PC-3 (cell line): ENCODE measurements at regions not wholly inside any gene's neighbourhood (a gene's known extent, or its start where the extent isn't known, plus 50 kb on each side); places are given as distances from the start of the nearest gene placed in this dataset.

Source experiments
- ATAC-seq: fragments of 200-7000 bp; cut with Tn5 transposase; 2 replicates; pipeline ENCODE4 v1.9.1; 2020; ENCODE audit warnings: mild to moderate bottlenecking, moderate library complexity
- BruUV-seq: library from RNA; stranded (reverse); fragments of 400-500 nt; replicated peaks from 2 replicates; lab custom pipeline; 2021; lab: Mats Ljungman, UMichigan
- CTCF ChIA-PET: fragments of 300-600 bp; sonication (Branson Sonifier 250); formaldehyde crosslinking; loops from one replicate; lab custom pipeline; 2022; ENCODE audit warnings: antibody characterized with exemption; lab: Charles Lee
- POLR2A ChIA-PET: fragments of 300-600 bp; sonication (Branson Sonifier 250); formaldehyde crosslinking; loops from one replicate; lab custom pipeline; 2022; ENCODE audit warnings: antibody characterized with exemption; ENCODE audit not compliant: unreplicated experiment; lab: Charles Lee
- DNase-seq: peaks from one replicate; pipeline ENCODE4 v3.0.0-alpha.2; 2015
- H2AFZ ChIP-seq: fragments of 300-600 bp; sonication (generic); 2 replicates; pipeline ENCODE4 v1.6.0; 2016; ENCODE audit warnings: antibody characterized with exemption, low read length
- H3F3A ChIP-seq: fragments of 300-600 bp; sonication (generic); one replicate; pipeline ENCODE4 v1.6.0; 2017; ENCODE audit warnings: antibody characterized with exemption, low read length, control low read depth, mild to moderate bottlenecking; ENCODE audit not compliant: unreplicated experiment
- H3K27ac ChIP-seq: fragments of 300-600 bp; sonication (generic); 2 replicates; pipeline ENCODE4 v1.5.1; 2016; ENCODE audit warnings: mild to moderate bottlenecking, low read length
- H3K27me3 ChIP-seq: fragments of 300-600 bp; sonication (generic); 2 replicates; pipeline ENCODE4 v1.6.1; 2016; ENCODE audit warnings: low read length, mixed read lengths
- H3K36me3 ChIP-seq: fragments of 300-600 bp; sonication (generic); 2 replicates; pipeline ENCODE4 v1.6.1; 2016; ENCODE audit warnings: low read depth, mixed run types, low read length, mixed read lengths
- H3K4me1 ChIP-seq: fragments of 300-600 bp; sonication (generic); 2 replicates; pipeline ENCODE4 v1.5.1; 2016; ENCODE audit warnings: low read length; ENCODE audit not compliant: insufficient read depth
- H3K4me2 ChIP-seq: fragments of 300-600 bp; sonication (generic); 2 replicates; pipeline ENCODE4 v1.6.0; 2016; ENCODE audit warnings: low read length
- H3K4me3 ChIP-seq: fragments of 300-600 bp; sonication (generic); 2 replicates; pipeline ENCODE4 v1.5.1; 2016; ENCODE audit warnings: mild to moderate bottlenecking, low read length, mixed read lengths
- H3K79me2 ChIP-seq: fragments of 300-600 bp; sonication (generic); 2 replicates; pipeline ENCODE4 v1.6.1; 2017; ENCODE audit warnings: low read length, mixed read lengths
- H3K9ac ChIP-seq: fragments of 300-600 bp; sonication (generic); 2 replicates; pipeline ENCODE4 v1.6.0; 2016; ENCODE audit warnings: mild to moderate bottlenecking, low read length
- H3K9me2 ChIP-seq: fragments of 300-600 bp; sonication (generic); replicated peaks from 2 replicates; pipeline ENCODE4 v1.6.1; 2016; ENCODE audit warnings: mixed run types, low read length, mixed read lengths
- H3K9me3 ChIP-seq: fragments of 300-600 bp; sonication (generic); 2 replicates; pipeline ENCODE4 v1.6.1; 2016; ENCODE audit warnings: low read length, mixed read lengths
- H4K20me1 ChIP-seq: fragments of 300-600 bp; sonication (generic); 2 replicates; pipeline ENCODE4 v1.6.1; 2016; ENCODE audit warnings: low read length, mixed read lengths
- CTCF ChIP-seq: fragments of 300-600 bp; sonication (generic); conservative IDR thresholded peaks from 2 replicates; pipeline ENCODE4 v1.5.1; 2017; ENCODE audit warnings: antibody characterized with exemption, low read depth, mild to moderate bottlenecking, low read length
- EZH2 ChIP-seq: fragments of 300-600 bp; sonication (generic); IDR thresholded peaks from one replicate; pipeline ENCODE4 v1.6.1; 2017; ENCODE audit warnings: antibody characterized with exemption, mild to moderate bottlenecking, low read length; ENCODE audit not compliant: unreplicated experiment
- EZH2phosphoT487 ChIP-seq: fragments of 300-600 bp; sonication (generic); IDR thresholded peaks from 2 replicates; pipeline ENCODE4 v1.6.1; 2018; ENCODE audit warnings: mild to moderate bottlenecking, antibody characterized with exemption, low read length, borderline replicate concordance
- intact Hi-C: fragments of 100-400 bp; cut with micrococcal nuclease; formaldehyde crosslinking; loops from 2 replicates; pipeline ENCODE4 v1.9.0; 2023

- H3K9me3 ChIP-seq, result no peaks in the 10 kb centered on the region
- no peak overlapping the region for H3K4me2 ChIP-seq
- H3K4me3 ChIP-seq, result no peak overlapping the region
- no peak overlapping the region for H3K9ac ChIP-seq
- TF ChIP-seq EZH2 (no peak), EZH2phosphoT487 (no peak), CTCF (no peak)
- no TSS peak for BruUV-seq
- no peak overlapping the region for H3K27ac ChIP-seq
- H3K27me3 ChIP-seq, result no peaks in the 10 kb centered on the region
- ATAC-seq, result no peak
- H2AFZ ChIP-seq, result no peak overlapping the region
- ChIA-PET CTCF (no interaction called here), POLR2A (no interaction called here)
- H3K36me3 ChIP-seq, result no peaks in the 10 kb centered on the region
- no peaks in the 10 kb centered on the region for H3K9me2 ChIP-seq
- H3K79me2 ChIP-seq, result no peaks in the 10 kb centered on the region
- no peak for DNase-seq
- intact Hi-C loops, result no loop called here
- H4K20me1 ChIP-seq, result no peaks in the 10 kb centered on the region
- H3F3A ChIP-seq, result no peaks in the 10 kb centered on the region
- peaks cover 20% of the 10 kb centered on the region for H3K4me1 ChIP-seq
Measured at GRCh38 chr20:10724449-10725173, 50.8 kb upstream of the JAG1 start.

GRCh38 chr20:10728873-10729670 lies 55.3 kb upstream of the JAG1 start:
- no peak overlapping the region for H3K27ac ChIP-seq
- H3K36me3 ChIP-seq, result no peaks in the 10 kb centered on the region
- no peak overlapping the region for H2AFZ ChIP-seq
- intact Hi-C loops, result no loop called here
- H4K20me1 ChIP-seq, result no peaks in the 10 kb centered on the region
- BruUV-seq, result no TSS peak
- H3K4me3 ChIP-seq, result no peak overlapping the region
- H3K27me3 ChIP-seq, result no peaks in the 10 kb centered on the region
- H3K9me2 ChIP-seq, result no peaks in the 10 kb centered on the region
- no peak for TF ChIP-seq CTCF
- CTCF ChIA-PET, result no interaction called here
- POLR2A ChIA-PET, result interaction anchor here (0.6 kb wide), 1 partner anchor 698 kb away, joined by 3 read pairs; no protein-coding TSS in a partner anchor
- ATAC-seq, result peak; percentile 59
- no peaks in the 10 kb centered on the region for H3K79me2 ChIP-seq
- no peaks in the 10 kb centered on the region for H3K9me3 ChIP-seq
- DNase-seq, result peak; percentile 56
- H3K4me1 ChIP-seq, result peaks cover 19% of the 10 kb centered on the region
- H3K9ac ChIP-seq, result no peak overlapping the region
- no peaks in the 10 kb centered on the region for H3F3A ChIP-seq
- peak overlapping the region; percentile 32 for H3K4me2 ChIP-seq

- Histone ChIP-seq H3K4me3 (no peak overlapping the region), H3K36me3 (no peaks in the 10 kb centered on the region), H3K9ac (no peak overlapping the region), H3F3A (no peaks in the 10 kb centered on the region), H3K27ac (no peak overlapping the region), H3K9me2 (no peaks in the 10 kb centered on the region), H3K9me3 (no peaks in the 10 kb centered on the region), H4K20me1 (no peaks in the 10 kb centered on the region), H3K4me1 (peaks cover 19% of the 10 kb centered on the region), H3K27me3 (no peaks in the 10 kb centered on the region), H3K79me2 (no peaks in the 10 kb centered on the region), H3K4me2 (no peak overlapping the region), H2AFZ (no peak overlapping the region)
- TF ChIP-seq CTCF, result no peak
- no peak for TF ChIP-seq EZH2phosphoT487
- intact Hi-C loops, result no loop called here
- DNase-seq, result no peak
- no peak for ATAC-seq
- ChIA-PET POLR2A (interaction anchor here (0.6 kb wide), 1 partner anchor 699 kb away, joined by 3 read pairs; no protein-coding TSS in a partner anchor), CTCF (no interaction called here)
- BruUV-seq, result no TSS peak
Measured at GRCh38 chr20:10729785-10730184, 56.0 kb upstream of the JAG1 start.
